WTC11 (cell line): ENCODE measurements at regions not wholly inside any gene's neighbourhood (a gene's known extent, or its start where the extent isn't known, plus 50 kb on each side); places are given as distances from the start of the nearest gene placed in this dataset.

Source experiments
- ATAC-seq: fragments of 200-7000 bp; cut with Tn5 transposase; 2 replicates; pipeline ENCODE4 v1.10.0; 2021; ENCODE audit warnings: mild to moderate bottlenecking, moderate library complexity
- CTCF ChIA-PET: fragments of 300-600 bp; sonication (Branson Sonifier 250); formaldehyde crosslinking; loops from one replicate; lab custom pipeline; 2021; ENCODE audit warnings: antibody characterized with exemption; lab: Charles Lee
- POLR2A ChIA-PET: fragments of 350-600 bp; sonication (Branson Sonifier 250); formaldehyde crosslinking; loops from one replicate; lab custom pipeline; 2021; ENCODE audit warnings: antibody characterized with exemption; lab: Charles Lee
- DNase-seq: peaks from one replicate; pipeline ENCODE4 v3.0.0; 2021; ENCODE audit warnings: low spot score
- H3K27ac Mint-ChIP-seq: 2 replicates; pipeline ENCODE4 v1.8.0; 2021; ENCODE audit warnings: mixed read lengths
- H3K27me3 Mint-ChIP-seq: 2 replicates; pipeline ENCODE4 v1.8.0; 2021; ENCODE audit warnings: low read depth, mild to moderate bottlenecking, moderate library complexity, mixed read lengths
- H3K36me3 Mint-ChIP-seq: 2 replicates; pipeline ENCODE4 v1.8.0; 2021; ENCODE audit warnings: mixed read lengths
- H3K4me1 Mint-ChIP-seq: 2 replicates; pipeline ENCODE4 v1.8.0; 2022; ENCODE audit warnings: mixed read lengths
- H3K4me3 Mint-ChIP-seq: 2 replicates; pipeline ENCODE4 v1.8.0; 2021; ENCODE audit warnings: mild to moderate bottlenecking, moderate library complexity, mixed read lengths
- H3K9me3 Mint-ChIP-seq: 2 replicates; pipeline ENCODE4 v1.8.0; 2021; ENCODE audit warnings: mixed read lengths
- ATF1 ChIP-seq: sonication (generic); formaldehyde crosslinking; IDR thresholded peaks from 2 replicates; pipeline ENCODE4 v1.8.1; 2023; ENCODE audit warnings: mild to moderate bottlenecking, moderate library complexity, missing genetic modification reagents
- ATF2 ChIP-seq: sonication (generic); formaldehyde crosslinking; IDR thresholded peaks from 2 replicates; pipeline ENCODE4 v1.8.1; 2022; ENCODE audit warnings: low read depth, missing genetic modification reagents, borderline replicate concordance
- CBFB ChIP-seq: sonication (generic); formaldehyde crosslinking; IDR thresholded peaks from 2 replicates; pipeline ENCODE4 v1.8.1; 2022; ENCODE audit warnings: mild to moderate bottlenecking, low read depth, missing genetic modification reagents
- CREB1 ChIP-seq: sonication (generic); formaldehyde crosslinking; IDR thresholded peaks from 2 replicates; pipeline ENCODE4 v1.8.0; 2023; ENCODE audit warnings: mild to moderate bottlenecking, missing genetic modification reagents
- ETV6 ChIP-seq: sonication (generic); formaldehyde crosslinking; IDR thresholded peaks from 2 replicates; pipeline ENCODE4 v1.8.1; 2022; ENCODE audit warnings: mild to moderate bottlenecking, missing genetic modification reagents
- IRF2 ChIP-seq: sonication (generic); formaldehyde crosslinking; IDR thresholded peaks from 2 replicates; pipeline ENCODE4 v1.8.0; 2022; ENCODE audit warnings: low read depth, missing genetic modification reagents, borderline replicate concordance
- MLX ChIP-seq: sonication (generic); formaldehyde crosslinking; IDR thresholded peaks from 2 replicates; pipeline ENCODE4 v1.8.1; 2023; ENCODE audit warnings: mild to moderate bottlenecking, missing genetic modification reagents, moderate library complexity
- NFYB ChIP-seq: sonication (generic); formaldehyde crosslinking; conservative IDR thresholded peaks from 2 replicates; pipeline ENCODE4 v1.8.0; 2022; ENCODE audit warnings: low read depth, missing genetic modification reagents
- OVOL2 ChIP-seq: fragments of 250-450 bp; sonication (Bioruptor Pico); IDR thresholded peaks from 2 replicates; pipeline ENCODE4 v1.9.0; 2021; ENCODE audit warnings: mild to moderate bottlenecking, borderline replicate concordance
- RELA ChIP-seq: sonication (generic); formaldehyde crosslinking; IDR thresholded peaks from 2 replicates; pipeline ENCODE4 v1.8.1; 2022; ENCODE audit warnings: missing genetic modification reagents, mild to moderate bottlenecking, borderline replicate concordance
- RORB ChIP-seq: fragments of 250-450 bp; sonication (Bioruptor Pico); IDR thresholded peaks from 2 replicates; pipeline ENCODE4 v1.9.0; 2021; ENCODE audit warnings: mild to moderate bottlenecking
- SMAD3 ChIP-seq: sonication (generic); formaldehyde crosslinking; IDR thresholded peaks from 2 replicates; pipeline ENCODE4 v1.8.0; 2022; ENCODE audit warnings: missing genetic modification reagents, mild to moderate bottlenecking, borderline replicate concordance
- SMAD4 ChIP-seq: sonication (generic); formaldehyde crosslinking; IDR thresholded peaks from 2 replicates; pipeline ENCODE4 v1.8.0; 2022; ENCODE audit warnings: mild to moderate bottlenecking, missing genetic modification reagents
- SOX15 ChIP-seq: fragments of 250-450 bp; sonication (Bioruptor Pico); IDR thresholded peaks from 2 replicates; pipeline ENCODE4 v1.9.0; 2021; ENCODE audit warnings: mild to moderate bottlenecking
- ZBTB21 ChIP-seq: sonication (generic); formaldehyde crosslinking; IDR thresholded peaks from 2 replicates; pipeline ENCODE4 v1.8.1; 2023; ENCODE audit warnings: mild to moderate bottlenecking, missing genetic modification reagents, borderline replicate concordance
- ZNF317 ChIP-seq: sonication (generic); formaldehyde crosslinking; IDR thresholded peaks from 2 replicates; pipeline ENCODE4 v1.8.1; 2023; ENCODE audit warnings: low read depth, mild to moderate bottlenecking, moderate library complexity, missing genetic modification reagents, borderline replicate concordance
- ZNF416 ChIP-seq: fragments of 250-450 bp; sonication (Bioruptor Pico); IDR thresholded peaks from 2 replicates; pipeline ENCODE4 v1.9.0; 2021; ENCODE audit warnings: mild to moderate bottlenecking, inconsistent platforms
- TF ChIP-seq, protein P1 (sequence below): sonication (generic); formaldehyde crosslinking; conservative IDR thresholded peaks from 2 replicates; pipeline ENCODE4 v1.8.1; 2023; ENCODE audit warnings: mild to moderate bottlenecking, low read depth, missing genetic modification reagents, moderate library complexity
- TF ChIP-seq, protein P2 (sequence below): sonication (generic); formaldehyde crosslinking; IDR thresholded peaks from 2 replicates; pipeline ENCODE4 v1.8.1; 2022; ENCODE audit warnings: mild to moderate bottlenecking, moderate library complexity, missing genetic modification reagents
- TF ChIP-seq, protein P3 (sequence below): sonication (generic); formaldehyde crosslinking; IDR thresholded peaks from 2 replicates; pipeline ENCODE4 v1.8.0; 2022; ENCODE audit warnings: missing genetic modification reagents
- TF ChIP-seq, protein P4 (sequence below): sonication (generic); formaldehyde crosslinking; IDR thresholded peaks from 2 replicates; pipeline ENCODE4 v1.8.1; 2023; ENCODE audit warnings: mild to moderate bottlenecking, missing genetic modification reagents, moderate library complexity

- TF ChIP-seq, protein P1, sequence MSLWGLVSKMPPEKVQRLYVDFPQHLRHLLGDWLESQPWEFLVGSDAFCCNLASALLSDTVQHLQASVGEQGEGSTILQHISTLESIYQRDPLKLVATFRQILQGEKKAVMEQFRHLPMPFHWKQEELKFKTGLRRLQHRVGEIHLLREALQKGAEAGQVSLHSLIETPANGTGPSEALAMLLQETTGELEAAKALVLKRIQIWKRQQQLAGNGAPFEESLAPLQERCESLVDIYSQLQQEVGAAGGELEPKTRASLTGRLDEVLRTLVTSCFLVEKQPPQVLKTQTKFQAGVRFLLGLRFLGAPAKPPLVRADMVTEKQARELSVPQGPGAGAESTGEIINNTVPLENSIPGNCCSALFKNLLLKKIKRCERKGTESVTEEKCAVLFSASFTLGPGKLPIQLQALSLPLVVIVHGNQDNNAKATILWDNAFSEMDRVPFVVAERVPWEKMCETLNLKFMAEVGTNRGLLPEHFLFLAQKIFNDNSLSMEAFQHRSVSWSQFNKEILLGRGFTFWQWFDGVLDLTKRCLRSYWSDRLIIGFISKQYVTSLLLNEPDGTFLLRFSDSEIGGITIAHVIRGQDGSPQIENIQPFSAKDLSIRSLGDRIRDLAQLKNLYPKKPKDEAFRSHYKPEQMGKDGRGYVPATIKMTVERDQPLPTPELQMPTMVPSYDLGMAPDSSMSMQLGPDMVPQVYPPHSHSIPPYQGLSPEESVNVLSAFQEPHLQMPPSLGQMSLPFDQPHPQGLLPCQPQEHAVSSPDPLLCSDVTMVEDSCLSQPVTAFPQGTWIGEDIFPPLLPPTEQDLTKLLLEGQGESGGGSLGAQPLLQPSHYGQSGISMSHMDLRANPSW = no peak
- no peak for TF ChIP-seq SOX15 (CRISPR knock-in tag)
- no peak for TF ChIP-seq SMAD3 (CRISPR knock-in tag)
- TF ChIP-seq ZNF317 (CRISPR knock-in tag) = no peak
- TF ChIP-seq CREB1 (CRISPR knock-in tag) = no peak
- TF ChIP-seq ETV6 = no peak
- no peak for TF ChIP-seq SMAD4 (CRISPR knock-in tag)
- no peak for TF ChIP-seq ATF2 (CRISPR knock-in tag)
- TF ChIP-seq NFYB (CRISPR knock-in tag) = no peak
- TF ChIP-seq, protein P2, sequence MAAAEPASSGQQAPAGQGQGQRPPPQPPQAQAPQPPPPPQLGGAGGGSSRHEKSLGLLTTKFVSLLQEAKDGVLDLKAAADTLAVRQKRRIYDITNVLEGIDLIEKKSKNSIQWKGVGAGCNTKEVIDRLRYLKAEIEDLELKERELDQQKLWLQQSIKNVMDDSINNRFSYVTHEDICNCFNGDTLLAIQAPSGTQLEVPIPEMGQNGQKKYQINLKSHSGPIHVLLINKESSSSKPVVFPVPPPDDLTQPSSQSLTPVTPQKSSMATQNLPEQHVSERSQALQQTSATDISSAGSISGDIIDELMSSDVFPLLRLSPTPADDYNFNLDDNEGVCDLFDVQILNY = no peak
- no peak for TF ChIP-seq RORB (CRISPR knock-in tag)
- no peak for TF ChIP-seq ZNF416 (CRISPR knock-in tag)
Measured at GRCh38 chr21:14877581-14878228, 187.1 kb downstream of the NRIP1 start (continued).

DNA sequence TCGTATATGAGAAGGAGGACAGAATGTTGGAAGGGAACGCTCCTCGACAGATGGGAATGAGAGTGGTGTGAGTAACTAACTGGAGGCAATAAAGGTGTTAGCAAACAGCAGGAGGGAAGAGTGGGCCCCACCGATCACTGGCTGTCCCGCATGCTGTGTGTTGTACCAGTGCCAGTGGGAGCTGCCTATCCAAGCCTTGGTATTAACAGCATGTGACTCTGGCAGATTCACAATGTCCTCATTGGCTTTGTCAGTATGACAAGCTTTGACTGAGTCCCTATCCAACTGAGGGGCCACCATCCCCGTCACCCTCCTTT lies 188.3 kb downstream of the NRIP1 start:
- no peaks in the 10 kb centered on the region for H3K27me3 Mint-ChIP-seq
- POLR2A ChIA-PET = no interaction called here
- DNase-seq (no peak), ATAC-seq (no peak)
- peaks cover 9% of the 10 kb centered on the region for H3K4me1 Mint-ChIP-seq
- H3K27ac Mint-ChIP-seq = no peak overlapping the region
- no peaks in the 10 kb centered on the region for H3K36me3 Mint-ChIP-seq
- no peaks in the 10 kb centered on the region for H3K9me3 Mint-ChIP-seq
- no peak overlapping the region for H3K4me3 Mint-ChIP-seq
- CTCF ChIA-PET = interaction anchor here (1.0 kb wide), 1 partner anchor 645 kb away, joined by 3 read pairs; no protein-coding TSS in a partner anchor
- TF ChIP-seq OVOL2 (CRISPR knock-in tag) = no peak
- TF ChIP-seq, protein P1 = no peak
- no peak for TF ChIP-seq ATF1 (CRISPR knock-in tag)
- TF ChIP-seq, protein P3, sequence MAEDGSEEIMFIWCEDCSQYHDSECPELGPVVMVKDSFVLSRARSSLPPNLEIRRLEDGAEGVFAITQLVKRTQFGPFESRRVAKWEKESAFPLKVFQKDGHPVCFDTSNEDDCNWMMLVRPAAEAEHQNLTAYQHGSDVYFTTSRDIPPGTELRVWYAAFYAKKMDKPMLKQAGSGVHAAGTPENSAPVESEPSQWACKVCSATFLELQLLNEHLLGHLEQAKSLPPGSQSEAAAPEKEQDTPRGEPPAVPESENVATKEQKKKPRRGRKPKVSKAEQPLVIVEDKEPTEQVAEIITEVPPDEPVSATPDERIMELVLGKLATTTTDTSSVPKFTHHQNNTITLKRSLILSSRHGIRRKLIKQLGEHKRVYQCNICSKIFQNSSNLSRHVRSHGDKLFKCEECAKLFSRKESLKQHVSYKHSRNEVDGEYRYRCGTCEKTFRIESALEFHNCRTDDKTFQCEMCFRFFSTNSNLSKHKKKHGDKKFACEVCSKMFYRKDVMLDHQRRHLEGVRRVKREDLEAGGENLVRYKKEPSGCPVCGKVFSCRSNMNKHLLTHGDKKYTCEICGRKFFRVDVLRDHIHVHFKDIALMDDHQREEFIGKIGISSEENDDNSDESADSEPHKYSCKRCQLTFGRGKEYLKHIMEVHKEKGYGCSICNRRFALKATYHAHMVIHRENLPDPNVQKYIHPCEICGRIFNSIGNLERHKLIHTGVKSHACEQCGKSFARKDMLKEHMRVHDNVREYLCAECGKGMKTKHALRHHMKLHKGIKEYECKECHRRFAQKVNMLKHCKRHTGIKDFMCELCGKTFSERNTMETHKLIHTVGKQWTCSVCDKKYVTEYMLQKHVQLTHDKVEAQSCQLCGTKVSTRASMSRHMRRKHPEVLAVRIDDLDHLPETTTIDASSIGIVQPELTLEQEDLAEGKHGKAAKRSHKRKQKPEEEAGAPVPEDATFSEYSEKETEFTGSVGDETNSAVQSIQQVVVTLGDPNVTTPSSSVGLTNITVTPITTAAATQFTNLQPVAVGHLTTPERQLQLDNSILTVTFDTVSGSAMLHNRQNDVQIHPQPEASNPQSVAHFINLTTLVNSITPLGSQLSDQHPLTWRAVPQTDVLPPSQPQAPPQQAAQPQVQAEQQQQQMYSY (CRISPR knock-in tag) = no peak
- TF ChIP-seq ZBTB21 (CRISPR knock-in tag) = no peak
- TF ChIP-seq MLX (CRISPR knock-in tag) = no peak
- TF ChIP-seq CBFB (CRISPR knock-in tag) = no peak
- TF ChIP-seq, protein P4, sequence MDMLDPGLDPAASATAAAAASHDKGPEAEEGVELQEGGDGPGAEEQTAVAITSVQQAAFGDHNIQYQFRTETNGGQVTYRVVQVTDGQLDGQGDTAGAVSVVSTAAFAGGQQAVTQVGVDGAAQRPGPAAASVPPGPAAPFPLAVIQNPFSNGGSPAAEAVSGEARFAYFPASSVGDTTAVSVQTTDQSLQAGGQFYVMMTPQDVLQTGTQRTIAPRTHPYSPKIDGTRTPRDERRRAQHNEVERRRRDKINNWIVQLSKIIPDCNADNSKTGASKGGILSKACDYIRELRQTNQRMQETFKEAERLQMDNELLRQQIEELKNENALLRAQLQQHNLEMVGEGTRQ (CRISPR knock-in tag) = no peak
- TF ChIP-seq SOX15 (CRISPR knock-in tag) = no peak
- no peak for TF ChIP-seq ATF2 (CRISPR knock-in tag)
- TF ChIP-seq RELA (CRISPR knock-in tag) = no peak
- no peak for TF ChIP-seq IRF2 (CRISPR knock-in tag)
